ENCODE measurements at regions not wholly inside any gene's neighbourhood (a gene's known extent, or its start where the extent isn't known, plus 50 kb on each side); places are given as distances from the start of the nearest gene placed in this dataset.

DNA sequence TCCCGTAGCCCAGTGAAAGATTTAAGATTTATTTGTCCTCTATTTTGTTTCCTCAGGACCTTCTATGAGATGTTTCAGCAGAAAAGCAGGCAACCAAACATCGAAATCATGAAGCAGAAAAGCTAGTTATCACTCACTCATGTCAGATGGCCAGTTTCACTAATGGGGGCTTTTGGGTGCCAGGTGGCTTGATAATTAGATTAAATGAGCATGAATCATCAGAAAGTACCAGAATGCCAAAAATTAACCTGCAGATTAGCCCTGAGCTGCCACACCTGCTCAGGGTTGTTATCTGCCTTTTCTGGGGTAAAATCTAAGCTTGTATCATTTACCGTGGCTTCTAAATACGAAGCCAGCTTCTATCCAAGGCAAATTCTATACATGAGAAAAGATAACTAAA is 1017.5 kb downstream of the XPNPEP1 start:
- DNase-seq (ENCODE audit: low spot score in 2 of 2) (no peak), FAIRE-seq (no peak)

GRCh38 chr10:108905171-108905570 is 1018.1 kb downstream of the XPNPEP1 start:
- DNase-seq (ENCODE audit: low spot score in 2 of 2), result no peak
- FAIRE-seq, result no peak

DNA sequence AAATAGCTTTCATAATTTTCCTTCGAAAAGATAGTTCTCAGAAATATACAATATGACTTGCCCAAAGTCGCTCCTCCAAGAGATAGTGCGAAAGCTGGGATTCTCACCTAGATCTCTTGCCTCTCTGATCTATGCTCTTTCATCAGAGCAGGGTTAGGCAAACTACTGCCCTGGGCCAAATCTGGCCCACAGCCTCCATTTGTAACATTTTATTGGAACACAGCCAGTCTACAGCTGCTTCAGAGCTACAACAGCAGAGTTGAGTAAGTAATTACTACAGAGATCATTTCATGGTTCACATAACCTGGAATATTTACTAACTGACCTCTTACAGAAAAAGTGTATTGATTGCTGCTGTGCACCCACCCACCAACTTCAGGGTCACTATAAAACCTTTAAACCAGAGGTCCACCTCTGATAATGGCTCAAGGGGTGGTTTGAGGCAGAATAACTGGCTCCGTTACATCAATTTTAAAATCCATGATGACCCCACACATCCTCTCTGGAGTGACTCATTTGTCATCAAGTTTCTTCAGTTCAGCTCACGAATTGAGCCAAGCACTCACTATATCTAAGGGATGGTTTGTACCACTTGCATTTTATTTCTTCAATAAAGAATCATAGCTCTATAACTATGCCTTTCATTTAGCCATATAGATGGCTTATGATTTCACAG is 1019.0 kb downstream of the XPNPEP1 start:
- FAIRE-seq (no peak), DNase-seq (ENCODE audit: low spot score in 2 of 2) (no peak)

DNA sequence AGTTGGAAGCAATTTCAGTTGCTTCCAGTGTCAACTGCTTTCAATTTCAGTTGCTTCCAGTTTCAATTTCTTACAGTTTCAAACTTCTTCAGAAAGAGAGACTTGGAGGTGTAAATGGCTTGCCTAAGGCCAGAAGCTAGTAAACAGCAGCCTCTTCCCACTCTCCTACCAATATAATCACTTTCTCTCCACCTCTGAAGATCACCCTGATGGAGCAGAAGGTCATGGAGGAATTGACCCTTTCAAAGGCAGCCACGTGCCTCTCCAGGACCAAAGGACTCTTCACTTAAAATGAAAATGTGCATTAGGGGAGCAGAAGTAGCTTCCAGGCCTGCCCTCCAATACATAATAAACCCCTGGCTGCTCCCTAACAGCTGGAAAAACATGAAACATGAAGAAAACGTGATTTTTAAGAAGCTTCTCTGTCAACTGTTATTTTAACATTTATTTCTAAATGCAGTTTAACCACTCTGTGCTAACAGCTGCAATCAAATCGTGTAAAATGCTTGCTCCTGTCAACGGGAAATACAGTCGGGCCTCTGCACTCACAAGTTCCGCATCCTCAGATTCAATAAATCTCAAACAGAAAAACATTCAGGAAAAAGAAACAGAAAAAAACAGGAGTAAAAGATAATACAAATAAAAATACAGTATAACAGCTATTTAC is 1020.6 kb downstream of the XPNPEP1 start:
- no peak for DNase-seq (ENCODE audit: low spot score in 2 of 2)
- FAIRE-seq, result no peak

GRCh38 chr10:108901781-108902618 is 1021.3 kb downstream of the XPNPEP1 start:
- DNase-seq (ENCODE audit: low spot score in 2 of 2) (no peak), FAIRE-seq (no peak)

DNA sequence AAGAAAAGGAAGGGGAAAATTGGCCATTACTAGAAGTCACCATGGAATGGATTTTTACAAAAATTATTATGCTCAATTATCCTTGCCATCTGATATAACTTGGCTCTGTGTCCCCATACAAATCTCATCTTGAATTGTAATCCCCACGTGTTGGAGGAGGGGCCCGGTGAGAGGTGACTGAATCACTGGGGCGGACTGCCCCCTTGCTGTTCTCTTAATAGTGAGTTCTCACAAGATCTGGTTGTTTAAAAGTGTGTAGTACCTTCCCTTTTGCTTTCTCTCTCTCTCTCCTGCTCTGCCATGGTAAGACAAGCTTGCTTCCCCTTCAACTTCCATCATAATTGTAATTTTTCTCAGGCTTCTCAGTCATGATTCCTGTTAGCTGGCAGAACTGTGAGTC is 1023.6 kb downstream of the XPNPEP1 start:
- FAIRE-seq (no peak), DNase-seq (ENCODE audit: low spot score in 2 of 2) (no peak)

GRCh38 chr10:108894402-108895301 is 1028.7 kb downstream of the XPNPEP1 start:
- FAIRE-seq (no peak), DNase-seq (ENCODE audit: low spot score in 2 of 2) (no peak)

- DNase-seq (ENCODE audit: low spot score in 2 of 2), result no peak
Observed at GRCh38 chr10:108877095-108877561, 1046.2 kb downstream of the XPNPEP1 start.

GRCh38 chr10:108872854-108873253 is 1050.5 kb downstream of the XPNPEP1 start:
- FAIRE-seq (no peak), DNase-seq (ENCODE audit: low spot score in 2 of 2) (no peak)

More at GRCh38 chr10:108877095-108877561, 1046.2 kb downstream of the XPNPEP1 start:
- FAIRE-seq, result no peak

GRCh38 chr10:108868881-108869280 is 1054.4 kb downstream of the XPNPEP1 start:
- FAIRE-seq (no peak), DNase-seq (ENCODE audit: low spot score in 2 of 2) (no peak)

DNA sequence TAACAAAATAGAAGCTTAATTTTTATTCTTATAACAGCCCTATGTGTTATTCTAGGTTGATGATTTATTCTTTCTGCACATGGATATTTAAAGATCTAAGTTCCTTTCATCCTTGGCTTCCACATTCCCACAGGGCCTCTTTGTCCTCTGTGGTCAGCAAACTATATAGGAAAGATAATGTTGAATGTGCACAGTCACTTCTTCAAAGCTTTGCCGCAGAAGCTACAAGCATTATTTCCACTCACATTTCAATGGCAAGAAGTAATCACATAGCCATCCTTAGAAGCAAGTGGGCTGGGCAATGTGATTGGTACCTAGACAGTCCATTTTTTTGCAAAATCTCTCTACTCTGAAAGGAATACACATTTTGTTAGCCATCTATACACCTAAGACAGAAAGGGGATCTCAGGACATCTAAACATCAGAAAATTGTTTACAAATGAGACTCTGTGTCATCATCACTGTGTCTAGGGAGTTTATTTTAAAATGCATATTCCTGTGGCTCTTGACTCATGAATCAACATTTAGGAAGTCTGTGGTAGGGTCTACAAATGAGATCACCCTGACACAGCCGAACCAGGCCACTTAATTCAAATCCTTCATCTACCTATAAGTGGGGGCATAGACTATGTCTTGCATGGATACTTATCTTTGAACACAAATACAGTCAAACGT is 1060.5 kb downstream of the XPNPEP1 start:
- FAIRE-seq, result no peak
- DNase-seq (ENCODE audit: low spot score in 2 of 2), result no peak

DNA sequence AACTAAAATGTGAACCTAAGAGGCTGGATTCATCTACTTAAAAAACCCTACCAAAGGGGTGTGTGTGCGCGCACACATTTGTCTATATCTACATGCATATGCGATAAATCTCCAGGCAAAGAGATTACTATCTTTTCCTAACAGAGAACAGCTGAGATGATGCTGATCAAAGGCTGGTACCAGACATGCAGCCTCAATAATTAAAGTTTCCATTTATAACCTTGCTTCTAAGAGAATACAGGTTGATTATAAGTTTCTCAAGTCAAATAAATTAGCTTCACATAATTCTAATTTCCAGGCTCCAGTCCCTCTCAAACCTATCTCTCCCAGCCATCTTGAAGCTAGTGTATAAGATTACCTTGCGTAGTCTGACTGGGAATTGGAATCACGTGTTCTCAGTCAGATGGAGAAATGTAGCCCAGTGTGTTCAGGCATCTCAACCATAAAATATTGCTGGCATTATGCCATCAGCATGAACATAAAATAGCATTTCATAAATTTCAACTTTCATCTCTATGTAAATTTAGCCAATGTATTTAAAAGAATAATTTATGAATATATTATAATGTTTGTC is 1062.0 kb downstream of the XPNPEP1 start:
- DNase-seq (ENCODE audit: low spot score in 2 of 2), result no peak
- no peak for FAIRE-seq

GRCh38 chr10:108852211-108852610 is 1071.1 kb downstream of the XPNPEP1 start:
- no peak for FAIRE-seq
- no peak for DNase-seq (ENCODE audit: low spot score in 2 of 2)

DNA sequence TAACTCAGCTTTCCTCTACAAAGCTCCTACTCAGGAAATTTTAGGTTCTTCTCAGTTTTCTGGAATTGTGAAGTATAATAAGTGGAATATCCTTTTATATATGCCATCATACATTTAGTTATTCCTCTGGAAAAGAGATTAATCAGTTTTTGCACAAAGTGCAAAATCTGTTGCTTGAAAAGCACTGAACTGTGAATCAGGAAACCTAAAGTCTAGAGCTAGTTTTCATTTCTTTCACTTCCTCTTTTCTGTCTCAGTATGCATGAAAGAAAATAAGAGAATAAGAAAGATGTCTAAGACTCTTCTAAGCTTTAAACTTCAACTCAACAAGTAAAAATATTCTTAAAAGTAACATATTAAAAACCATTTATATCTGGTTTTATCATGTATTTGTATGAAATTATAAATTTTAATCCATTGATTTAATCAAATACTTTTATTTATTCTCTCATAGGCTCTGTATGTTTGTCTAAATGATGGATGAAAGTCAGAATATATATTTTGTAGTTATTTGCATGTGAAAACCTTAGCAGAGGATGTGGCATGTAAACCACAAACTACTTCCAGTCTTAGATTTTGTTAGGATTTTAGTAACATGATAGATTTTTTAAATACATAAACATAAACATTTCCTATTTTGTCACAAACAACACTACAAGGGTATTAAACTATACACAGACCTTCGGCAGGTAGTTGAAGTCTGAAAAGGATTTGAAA is 1073.0 kb downstream of the XPNPEP1 start:
- DNase-seq (ENCODE audit: low spot score in 2 of 2), result no peak
- peak; percentile 24 for FAIRE-seq

DNA sequence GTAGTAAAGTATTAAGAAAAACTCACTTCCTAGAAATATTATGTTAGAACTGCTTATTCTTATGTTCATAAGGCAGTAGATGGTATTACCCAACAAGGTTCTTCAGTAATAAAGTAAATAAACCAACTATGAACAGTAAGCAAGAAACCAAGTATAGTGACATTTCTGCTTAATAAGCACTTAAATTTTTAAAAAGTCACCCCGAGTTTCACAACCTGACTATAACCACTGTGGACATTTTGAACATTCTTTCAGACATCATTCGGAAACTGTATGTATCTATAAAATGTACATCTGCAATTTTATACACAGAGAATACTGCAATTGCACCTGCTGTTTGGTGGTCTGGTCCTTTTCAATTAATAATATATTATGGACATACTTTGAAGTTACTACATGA is 1073.6 kb downstream of the XPNPEP1 start:
- FAIRE-seq (no peak), DNase-seq (ENCODE audit: low spot score in 2 of 2) (no peak)

DNA sequence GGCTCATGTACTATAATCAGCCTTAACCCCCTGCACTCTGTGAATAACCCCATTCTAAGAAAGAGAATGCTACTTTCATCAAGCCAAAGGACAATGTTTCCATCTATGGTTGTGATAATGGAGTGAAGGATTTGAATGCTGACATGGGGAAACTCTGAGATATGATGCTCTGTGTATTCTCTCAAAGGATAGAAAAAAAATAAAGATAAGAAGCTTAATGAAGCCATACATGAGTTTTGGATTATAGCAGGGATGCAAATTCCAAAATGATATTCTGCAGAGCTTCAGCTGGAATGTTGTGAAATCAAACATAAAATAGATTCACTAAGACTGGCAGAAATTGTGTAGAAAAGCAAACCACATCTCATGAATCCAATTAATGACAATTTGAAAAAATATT is 1074.1 kb downstream of the XPNPEP1 start:
- DNase-seq (ENCODE audit: low spot score in 2 of 2) (no peak), FAIRE-seq (no peak)

DNA sequence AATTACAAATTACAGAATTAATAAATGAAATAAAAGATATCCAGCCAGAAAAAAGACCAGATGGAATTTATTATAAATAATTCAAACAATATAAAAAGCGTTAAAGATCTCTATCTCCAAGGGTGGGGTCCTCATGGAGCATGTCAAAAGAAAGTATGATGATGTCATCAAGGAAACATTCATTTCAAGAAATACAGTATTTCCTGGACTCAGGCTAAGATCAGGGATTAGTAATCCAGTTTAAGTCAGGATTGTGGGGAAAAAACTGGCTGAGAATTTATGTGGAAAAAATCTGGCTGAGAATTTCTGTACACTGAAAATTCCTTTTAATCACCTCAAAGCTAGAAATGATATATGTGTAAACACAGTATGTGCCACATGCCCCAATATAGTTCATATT is 1075.3 kb downstream of the XPNPEP1 start:
- FAIRE-seq (no peak), DNase-seq (ENCODE audit: low spot score in 2 of 2) (no peak)

DNA sequence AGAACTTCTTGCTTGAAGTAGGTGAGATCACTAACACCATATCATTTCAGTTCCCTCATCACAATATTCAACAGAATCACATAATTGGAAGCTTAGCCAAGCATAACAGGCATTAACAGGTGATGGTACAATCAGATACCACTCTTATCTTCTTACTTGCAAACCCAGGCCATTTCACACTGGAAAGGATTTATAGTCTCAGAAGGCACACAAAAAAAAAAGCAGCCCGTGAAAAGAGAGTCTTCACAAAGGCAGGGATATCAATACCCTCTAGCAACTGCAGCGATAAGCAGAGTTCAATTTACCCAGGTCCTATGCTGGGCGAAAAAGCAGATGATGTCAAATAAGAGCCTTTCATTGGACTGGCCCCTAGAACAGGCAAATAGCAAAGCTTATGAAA is 1082.4 kb downstream of the XPNPEP1 start:
- no peak for DNase-seq (ENCODE audit: low spot score in 2 of 2)
- no peak for FAIRE-seq

- DNase-seq (ENCODE audit: low spot score in 2 of 2) (no peak), FAIRE-seq (no peak)
Observed at GRCh38 chr10:108836362-108836761, 1086.9 kb downstream of the XPNPEP1 start.

All from frontal cortex (tissue), 3 donors.